ENCODE measurements at regions not wholly inside any gene's neighbourhood (a gene's known extent, or its start where the extent isn't known, plus 50 kb on each side); places are given as distances from the start of the nearest gene placed in this dataset.

- TF ChIP-seq CTCF (IDR thresholded peaks at IDR 0.05): no peak
- TF ChIP-seq EZH2 (IDR thresholded peaks at IDR 0.05; ENCODE audit: borderline replicate concordance, insufficient read depth, low read depth, low read length, poor library complexity, severe bottlenecking): no peak
Measured at GRCh38 chr10:53236941-53237340, 464.4 kb upstream of the MBL2 start.

Measured in B cell (primary cell).